LHCN-M2 (cell line): ENCODE measurements at regions not wholly inside any gene's neighbourhood (a gene's known extent, or its start where the extent isn't known, plus 50 kb on each side); places are given as distances from the start of the nearest gene placed in this dataset.
"Not testable (repeated sequence)": the region's sequence is repeated elsewhere in the genome, so short reads cannot be mapped to it uniquely, and the experiment has no call there.

Experiments used
- DNase-seq: peaks from one replicate; pipeline ENCODE4 v3.0.0-alpha.2; 2012; ENCODE audit warnings: low read depth

DNA sequence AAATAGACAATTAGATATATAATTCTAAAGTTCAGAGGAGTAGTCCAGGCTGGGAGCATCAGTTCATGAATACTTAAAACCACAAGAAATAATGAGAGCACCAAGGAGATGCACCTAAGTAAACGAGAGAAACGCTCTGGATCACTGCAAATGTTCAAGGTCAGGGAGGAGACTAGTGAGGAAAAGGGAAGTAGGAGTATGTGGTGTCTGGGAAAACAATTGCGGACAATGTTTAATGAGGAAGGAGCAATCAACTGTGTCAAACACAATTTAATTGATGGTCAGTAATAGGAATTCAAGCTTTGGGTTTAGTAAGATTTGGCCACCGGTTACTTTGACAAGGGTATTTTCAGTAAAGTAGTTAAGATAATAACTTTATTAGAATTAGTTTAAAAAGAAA, 652.2 kb downstream of the DACH1 start:
- DNase-seq, result no peak

GRCh38 chr13:71214357-71214756, 652.6 kb downstream of the DACH1 start:
- no peak for DNase-seq

DNA sequence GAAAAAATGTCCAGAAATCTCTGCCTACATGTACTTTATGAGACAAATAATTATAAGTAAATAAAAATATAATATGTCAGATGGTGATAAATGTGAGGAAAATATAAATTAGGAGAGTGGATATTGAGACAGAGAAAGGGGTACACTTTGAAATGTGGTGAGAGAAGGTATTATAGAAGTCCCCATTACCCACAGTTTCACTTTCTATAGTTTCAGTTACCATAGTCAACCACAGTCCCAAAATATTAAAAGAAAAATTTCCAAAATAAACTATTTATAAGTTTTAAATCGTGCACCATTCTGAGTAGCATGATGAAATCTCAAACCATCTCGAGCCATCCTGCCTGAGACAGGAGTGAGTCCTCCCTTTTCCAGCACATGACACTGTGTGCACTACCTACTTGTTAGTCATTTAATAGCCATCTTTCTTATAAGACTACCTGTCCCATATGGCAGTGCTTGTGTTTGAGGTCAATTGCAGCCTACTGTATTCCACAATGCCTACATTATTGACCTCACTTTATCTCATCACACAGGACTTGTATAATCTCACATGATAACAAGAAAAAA, 653.7 kb downstream of the DACH1 start:
- no peak for DNase-seq

DNA sequence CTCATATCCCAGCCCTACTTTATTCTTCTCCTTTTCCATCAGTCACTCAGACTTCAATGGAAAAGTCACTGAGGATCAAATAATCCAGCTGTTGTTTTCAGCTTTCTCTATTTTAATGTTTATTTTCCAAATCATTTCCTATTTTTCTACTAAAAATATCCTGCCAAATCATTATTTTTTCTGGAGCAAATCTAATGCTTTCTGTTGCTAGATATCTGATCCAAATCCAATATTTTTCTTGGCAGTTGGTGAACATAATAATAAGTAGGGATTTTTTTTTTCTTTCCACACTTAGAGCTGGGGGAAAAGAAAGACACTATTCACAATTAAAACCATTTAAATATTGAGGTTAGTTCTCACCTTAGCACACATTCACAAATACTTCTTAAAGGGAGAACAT, 656.1 kb downstream of the DACH1 start:
- no peak for DNase-seq

DNA sequence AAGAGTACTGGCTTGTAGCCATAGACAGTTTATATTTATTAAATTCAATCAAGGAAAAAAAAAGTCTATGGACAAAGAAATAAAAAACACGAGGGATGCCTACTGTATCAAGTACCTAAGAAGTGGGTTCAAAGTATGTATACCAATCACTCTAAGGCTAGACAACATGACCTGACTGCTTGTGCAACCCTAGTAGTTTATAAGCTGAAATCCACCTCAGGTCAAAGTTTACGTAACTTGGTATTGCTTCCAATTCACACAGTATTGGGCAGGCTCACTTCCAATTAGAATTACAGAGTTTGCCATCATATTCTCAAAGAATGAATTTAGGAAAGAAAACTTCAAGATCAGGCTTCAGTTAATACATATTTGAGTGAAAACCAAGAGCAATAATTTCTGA, 657.8 kb downstream of the DACH1 start:
- DNase-seq, result no peak

GRCh38 chr13:71184583-71184982, 682.4 kb downstream of the DACH1 start:
- not testable (repeated sequence) for DNase-seq

GRCh38 chr13:71183352-71183751, 683.7 kb downstream of the DACH1 start:
- DNase-seq, result not testable (repeated sequence)

DNA sequence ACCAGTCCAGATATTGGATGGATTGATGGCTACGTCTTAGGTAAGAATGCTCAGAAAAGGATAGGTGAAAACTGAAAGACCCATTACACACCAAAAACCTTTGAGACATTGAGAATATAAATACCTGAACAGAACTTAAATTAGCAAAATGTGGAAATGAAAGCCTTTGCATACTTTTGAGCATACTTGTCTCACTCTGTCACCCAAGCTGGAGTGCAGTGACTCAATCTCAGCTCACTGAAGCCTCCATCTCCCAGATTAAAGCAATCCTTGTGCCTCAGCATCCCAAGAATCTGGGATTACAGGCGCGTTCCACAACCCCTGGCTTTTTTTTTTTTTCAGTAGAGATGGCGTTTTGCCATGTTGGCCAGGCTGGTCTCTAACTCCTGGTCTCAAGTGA, 695.3 kb downstream of the DACH1 start:
- no peak for DNase-seq

DNA sequence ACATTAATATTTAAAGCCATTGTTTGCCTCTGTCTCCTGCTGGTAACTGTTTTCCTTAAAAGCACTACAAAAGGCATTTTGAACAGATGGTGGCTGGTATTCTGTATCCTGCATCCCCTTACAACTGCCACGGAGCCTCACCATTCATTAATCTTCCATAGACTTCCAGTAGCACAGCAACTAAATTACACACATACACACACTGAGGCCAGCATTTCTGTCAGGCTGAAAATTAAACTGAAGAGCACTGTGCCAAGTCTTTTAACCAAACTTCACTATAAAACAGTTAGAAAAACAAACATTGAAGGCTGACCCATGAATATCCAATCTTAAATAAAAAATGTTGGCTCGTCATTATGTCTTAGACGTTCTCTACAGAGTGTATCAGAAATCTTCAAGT, 697.8 kb downstream of the DACH1 start:
- DNase-seq, result no peak

DNA sequence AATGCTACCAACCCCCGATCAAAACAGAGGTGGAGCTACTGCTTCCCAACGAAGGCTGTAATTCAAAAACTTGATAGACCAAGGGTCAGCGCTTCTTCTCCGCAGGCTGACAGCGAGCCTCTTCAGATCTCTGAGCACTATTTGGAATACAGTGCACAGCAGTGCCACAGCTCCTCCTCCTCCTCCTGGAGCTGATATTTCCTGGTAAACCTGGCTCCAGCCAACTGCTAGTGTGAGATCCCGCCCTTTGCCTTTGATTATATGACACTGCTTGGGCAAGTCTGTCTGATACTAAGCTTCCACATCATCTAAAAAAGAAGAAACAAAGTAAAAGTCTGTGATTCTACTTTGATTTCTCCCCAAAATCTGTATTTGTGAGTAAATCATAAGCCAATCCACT, 710.5 kb downstream of the DACH1 start:
- DNase-seq, result no peak

- no peak for DNase-seq
Observed at GRCh38 chr13:71149498-71150363, 717.3 kb downstream of the DACH1 start.

DNA sequence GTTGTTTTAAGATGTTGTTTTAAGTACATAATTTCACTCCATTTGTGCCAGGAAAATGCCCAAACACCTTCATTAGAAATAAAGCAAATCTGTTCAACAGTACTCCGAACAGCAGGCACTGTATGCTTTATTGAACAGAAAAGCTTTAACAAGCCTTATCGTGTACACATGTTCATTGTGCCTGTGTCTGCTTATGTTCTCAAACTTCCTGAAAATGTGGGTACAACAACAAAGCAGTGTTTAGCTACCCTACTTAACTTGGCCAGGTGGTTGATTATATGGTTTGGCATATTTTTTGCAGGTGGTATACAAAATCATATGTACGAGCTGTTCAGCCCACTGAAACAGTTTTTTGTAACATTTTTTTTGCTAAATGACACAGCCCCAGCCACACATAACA, 718.0 kb downstream of the DACH1 start:
- DNase-seq, result no peak

- no peak for DNase-seq
Observed at GRCh38 chr13:71148396-71148795, 718.6 kb downstream of the DACH1 start.

DNA sequence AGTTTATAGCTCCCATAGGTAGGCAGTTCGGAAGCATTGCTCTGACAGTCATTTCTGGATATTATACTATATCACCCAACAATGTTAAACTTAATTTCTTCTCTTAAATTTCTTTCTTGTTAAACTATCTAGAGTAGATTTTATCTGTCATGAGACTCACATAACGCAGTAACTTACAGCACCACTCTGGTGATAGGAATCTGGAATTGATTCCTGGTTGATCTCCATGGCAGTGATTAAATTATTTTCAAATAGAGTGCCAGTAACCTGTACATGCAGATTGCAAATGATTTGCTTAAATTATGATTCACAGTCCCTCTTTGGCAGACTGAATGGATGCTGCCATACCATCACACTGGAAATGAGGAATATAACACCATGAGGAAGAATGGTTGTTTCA, 722.1 kb downstream of the DACH1 start:
- no peak for DNase-seq

GRCh38 chr13:71137101-71137500, 729.9 kb downstream of the DACH1 start:
- DNase-seq, result no peak

- DNase-seq, result no peak
Observed at GRCh38 chr13:71124230-71124629, 742.8 kb downstream of the DACH1 start.

DNA sequence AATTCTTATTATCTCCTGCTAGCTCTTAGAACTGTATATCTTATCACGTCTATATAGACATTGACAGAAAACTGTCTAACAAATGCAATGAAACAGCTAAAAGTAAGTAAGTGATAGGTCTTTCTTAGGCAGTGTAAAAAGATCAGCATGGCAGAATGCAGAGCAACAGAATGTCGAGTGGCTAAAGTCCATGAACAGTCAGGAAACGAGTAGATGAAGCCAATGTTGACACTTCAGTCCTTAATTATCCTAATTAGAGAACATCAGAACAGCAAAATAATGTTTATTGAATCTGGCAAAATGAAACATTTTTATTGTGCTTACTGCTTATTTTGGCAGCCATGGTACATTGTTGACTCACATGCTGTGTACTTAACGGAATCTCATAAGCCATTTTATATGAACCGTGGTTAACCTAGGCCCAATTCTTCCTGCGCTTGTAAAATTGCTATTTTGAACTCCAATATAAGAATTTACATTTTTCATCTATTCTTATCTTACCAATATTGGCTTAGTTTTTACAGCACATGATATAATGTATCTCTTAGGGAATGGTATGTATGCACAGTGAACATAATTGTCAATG, 748.1 kb downstream of the DACH1 start:
- no peak for DNase-seq

GRCh38 chr13:71117920-71118319, 749.1 kb downstream of the DACH1 start:
- no peak for DNase-seq

DNA sequence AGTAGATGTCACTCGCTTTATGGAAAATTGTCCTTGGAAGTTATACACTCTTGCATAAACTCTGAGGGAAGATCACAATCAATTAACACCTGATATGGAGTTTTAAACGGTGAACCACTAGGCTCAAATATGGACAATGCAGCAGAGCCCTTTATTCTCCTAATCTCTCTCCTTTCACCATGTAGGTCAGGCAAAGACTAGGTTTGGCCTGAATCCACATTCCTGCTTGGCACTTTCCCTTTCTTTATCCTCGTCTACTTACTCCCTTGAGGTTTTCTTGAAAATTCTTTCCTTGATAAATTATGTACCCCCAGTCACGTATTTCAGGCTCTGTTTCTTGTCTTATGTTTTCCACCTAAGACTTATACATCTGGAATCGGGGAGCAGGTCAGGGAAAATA, 751.7 kb downstream of the DACH1 start:
- no peak for DNase-seq

DNA sequence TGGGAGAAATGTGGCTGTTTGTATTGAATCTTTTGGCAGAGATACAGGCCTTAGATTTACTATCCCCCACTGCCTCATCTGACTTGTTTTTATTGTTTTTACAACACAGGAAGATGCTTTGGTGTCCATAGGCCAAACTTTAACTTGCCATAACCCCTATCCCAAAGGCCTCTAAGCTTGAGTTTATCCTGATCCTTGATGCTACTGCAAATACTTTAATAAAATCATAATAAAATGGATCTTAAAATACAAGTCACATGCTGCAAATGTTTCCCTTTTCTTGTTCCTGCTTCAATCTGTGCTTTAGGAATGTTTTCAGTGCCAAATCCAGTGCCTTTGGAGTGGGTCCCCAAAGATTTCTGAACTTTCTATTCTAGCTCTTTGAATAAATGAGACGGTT, 770.6 kb downstream of the DACH1 start:
- no peak for DNase-seq

- DNase-seq, result no peak
Observed at GRCh38 chr13:71090990-71091389, 776.0 kb downstream of the DACH1 start.

DNA sequence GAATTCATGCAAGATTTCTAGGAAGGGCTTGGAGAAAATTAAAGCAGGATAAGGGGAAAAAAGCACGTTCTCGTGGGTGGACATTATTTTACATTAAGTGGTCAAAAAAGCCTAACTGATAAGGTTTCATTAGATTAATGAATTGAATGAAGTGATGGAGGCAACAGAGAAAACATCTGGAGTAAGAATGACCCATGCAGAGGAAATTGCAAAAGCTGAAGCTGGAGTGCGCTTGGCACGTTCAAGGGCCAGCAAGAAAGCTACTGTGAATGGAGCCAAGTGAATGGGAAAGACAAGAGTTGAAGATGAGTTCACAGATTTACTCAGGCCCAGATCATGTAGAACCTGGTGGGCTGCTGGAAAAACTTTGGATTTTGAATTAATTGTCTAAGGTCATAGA, 777.9 kb downstream of the DACH1 start:
- DNase-seq, result no peak

DNA sequence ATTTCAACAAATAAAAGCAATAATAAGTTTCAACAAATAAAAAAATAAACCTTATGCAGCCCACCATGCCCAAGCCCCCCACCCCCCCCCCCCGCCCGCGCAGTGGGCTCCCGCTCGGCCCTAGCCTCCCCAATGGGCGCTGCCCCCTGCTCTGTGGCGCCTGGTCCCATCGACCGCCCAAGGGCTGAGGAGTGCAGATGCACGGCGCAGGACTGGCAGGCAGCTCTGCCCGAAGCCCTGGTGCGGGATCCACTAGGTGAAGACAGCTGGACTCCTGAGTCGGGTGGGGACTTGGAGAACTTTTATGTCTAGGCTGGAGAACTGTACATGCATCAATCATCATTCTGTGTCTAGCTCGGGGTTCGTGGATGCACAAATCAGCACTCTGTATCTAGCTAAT, 779.6 kb downstream of the DACH1 start:
- DNase-seq, result no peak
